IPS-15b (cell line): ENCODE measurements at regions not wholly inside any gene's neighbourhood (a gene's known extent, or its start where the extent isn't known, plus 50 kb on each side); places are given as distances from the start of the nearest gene placed in this dataset.
"Not testable (repeated sequence)": the region's sequence is repeated elsewhere in the genome, so short reads cannot be mapped to it uniquely, and the experiment has no call there.

Experiments
- H3K27me3 ChIP-seq: one replicate; pipeline ENCODE4 v1.6.1; 2013; ENCODE audit warnings: low read length; ENCODE audit not compliant: control insufficient read depth, insufficient read depth
- H3K36me3 ChIP-seq: one replicate; pipeline ENCODE4 v1.6.1; 2013; ENCODE audit warnings: low read length; ENCODE audit not compliant: control insufficient read depth, insufficient read depth
- H3K4me1 ChIP-seq: one replicate; pipeline ENCODE4 v1.6.1; 2013; ENCODE audit warnings: mild to moderate bottlenecking, low read length; ENCODE audit not compliant: control insufficient read depth, insufficient read depth
- H3K4me3 ChIP-seq: one replicate; pipeline ENCODE4 v1.5.1; 2013; ENCODE audit warnings: low read depth, low read length
- H3K9ac ChIP-seq: one replicate; pipeline ENCODE4 v1.6.1; 2013; ENCODE audit warnings: low read depth, mild to moderate bottlenecking, low read length
- H3K9me3 ChIP-seq: one replicate; pipeline ENCODE4 v1.6.1; 2013; ENCODE audit warnings: mild to moderate bottlenecking, low read length; ENCODE audit not compliant: control insufficient read depth, insufficient read depth

- Histone ChIP-seq H3K4me1 (no peaks in the 10 kb centered on the region), H3K9ac (no peak overlapping the region), H3K9me3 (no peaks in the 10 kb centered on the region), H3K4me3 (no peak overlapping the region), H3K27me3 (no peaks in the 10 kb centered on the region), H3K36me3 (no peaks in the 10 kb centered on the region)
Measured at GRCh38 chr3:103847081-103848062, 1412.6 kb downstream of the ZPLD1 start.

GRCh38 chr3:103851793-103852192 lies 1417.0 kb downstream of the ZPLD1 start:
- Histone ChIP-seq H3K4me1 (no peaks in the 10 kb centered on the region), H3K4me3 (no peak overlapping the region), H3K9me3 (no peaks in the 10 kb centered on the region), H3K27me3 (no peaks in the 10 kb centered on the region), H3K36me3 (no peaks in the 10 kb centered on the region), H3K9ac (no peak overlapping the region)

GRCh38 chr3:103862415-103862814 lies 1427.6 kb downstream of the ZPLD1 start:
- Histone ChIP-seq H3K9me3 (peaks cover 4% of the 10 kb centered on the region), H3K27me3 (no peaks in the 10 kb centered on the region), H3K36me3 (no peaks in the 10 kb centered on the region), H3K4me3 (no peak overlapping the region), H3K9ac (no peak overlapping the region), H3K4me1 (peaks cover 2% of the 10 kb centered on the region)

- no peaks in the 10 kb centered on the region for H3K36me3 ChIP-seq
- H3K9ac ChIP-seq, result no peak overlapping the region
- no peaks in the 10 kb centered on the region for H3K27me3 ChIP-seq
- peaks cover 4% of the 10 kb centered on the region for H3K9me3 ChIP-seq
- peaks cover 2% of the 10 kb centered on the region for H3K4me1 ChIP-seq
- H3K4me3 ChIP-seq, result no peak overlapping the region
Measured at GRCh38 chr3:103863381-103863780, 1428.6 kb downstream of the ZPLD1 start.

GRCh38 chr3:103866113-103866512 lies 1431.3 kb downstream of the ZPLD1 start:
- peaks cover 4% of the 10 kb centered on the region for H3K9me3 ChIP-seq
- H3K36me3 ChIP-seq, result no peaks in the 10 kb centered on the region
- no peak overlapping the region for H3K4me3 ChIP-seq
- no peaks in the 10 kb centered on the region for H3K27me3 ChIP-seq
- peaks cover 2% of the 10 kb centered on the region for H3K4me1 ChIP-seq
- no peak overlapping the region for H3K9ac ChIP-seq

- Histone ChIP-seq H3K9ac (no peak overlapping the region), H3K9me3 (no peaks in the 10 kb centered on the region), H3K4me3 (no peak overlapping the region), H3K36me3 (no peaks in the 10 kb centered on the region), H3K27me3 (no peaks in the 10 kb centered on the region), H3K4me1 (no peaks in the 10 kb centered on the region)
Measured at GRCh38 chr3:103873021-103873420, 1438.2 kb downstream of the ZPLD1 start.

- Histone ChIP-seq H3K36me3 (no peaks in the 10 kb centered on the region), H3K9me3 (no peaks in the 10 kb centered on the region), H3K9ac (no peak overlapping the region), H3K4me3 (no peak overlapping the region), H3K4me1 (no peaks in the 10 kb centered on the region), H3K27me3 (no peaks in the 10 kb centered on the region)
Measured at GRCh38 chr3:103873897-103874545, 1439.2 kb downstream of the ZPLD1 start.

- H3K9ac ChIP-seq, H3K4me3 ChIP-seq, H3K9me3 ChIP-seq, H3K36me3 ChIP-seq, H3K27me3 ChIP-seq, H3K4me1 ChIP-seq: not testable (repeated sequence)
Measured at GRCh38 chr3:103881809-103882208, 1447.0 kb downstream of the ZPLD1 start.

GRCh38 chr3:103889675-103890074 lies 1454.9 kb downstream of the ZPLD1 start:
- Histone ChIP-seq H3K4me1 (no peaks in the 10 kb centered on the region), H3K9ac (no peak overlapping the region), H3K4me3 (no peak overlapping the region), H3K9me3 (no peaks in the 10 kb centered on the region), H3K36me3 (no peaks in the 10 kb centered on the region), H3K27me3 (no peaks in the 10 kb centered on the region)

- Histone ChIP-seq H3K36me3 (no peaks in the 10 kb centered on the region), H3K27me3 (no peaks in the 10 kb centered on the region), H3K4me1 (no peaks in the 10 kb centered on the region), H3K9ac (no peak overlapping the region), H3K4me3 (no peak overlapping the region), H3K9me3 (no peaks in the 10 kb centered on the region)
Measured at GRCh38 chr3:103894162-103894822, 1459.5 kb downstream of the ZPLD1 start.

GRCh38 chr3:103899328-103899727 lies 1464.5 kb downstream of the ZPLD1 start:
- Histone ChIP-seq H3K9ac (no peak overlapping the region), H3K27me3 (no peaks in the 10 kb centered on the region), H3K4me1 (no peaks in the 10 kb centered on the region), H3K4me3 (no peak overlapping the region), H3K9me3 (no peaks in the 10 kb centered on the region), H3K36me3 (no peaks in the 10 kb centered on the region)
